GM12892 (cell line): ENCODE measurements at regions not wholly inside any gene's neighbourhood (a gene's known extent, or its start where the extent isn't known, plus 50 kb on each side); places are given as distances from the start of the nearest gene placed in this dataset.

Experiments
- POLR2A ChIP-seq: IDR thresholded peaks from 2 replicates; pipeline ENCODE4 v1.6.1; 2011; ENCODE audit warnings: low read depth, low read length, control low read depth
- POLR2AphosphoS5 ChIP-seq: IDR thresholded peaks from 2 replicates; pipeline ENCODE4 v1.6.1; 2011; ENCODE audit warnings: low read depth, low read length, control low read depth
- TAF1 ChIP-seq: IDR thresholded peaks from 2 replicates; pipeline ENCODE4 v1.6.1; 2011; ENCODE audit warnings: low read depth, mild to moderate bottlenecking, control low read depth, low read length, borderline replicate concordance

DNA sequence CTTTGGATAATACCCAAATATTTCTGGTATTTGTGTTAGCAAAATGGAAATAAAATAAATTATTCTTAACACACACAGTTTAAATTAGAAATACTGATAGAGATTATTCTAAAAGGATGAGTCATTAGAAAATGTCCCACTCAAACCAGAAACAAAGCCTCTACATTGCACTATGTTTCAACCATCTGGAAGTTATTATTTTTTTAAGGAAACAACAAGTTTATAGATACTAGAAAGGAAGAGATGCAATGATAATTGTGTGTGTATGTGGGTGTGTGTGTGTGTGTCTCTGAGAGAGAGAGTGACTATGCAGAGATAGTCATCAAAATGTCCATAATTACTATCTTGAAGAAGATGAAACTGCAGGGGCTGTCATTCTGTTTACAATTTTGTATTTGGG is 1340.5 kb downstream of the ROBO1 start:
- TF ChIP-seq POLR2AphosphoS5 (no peak), POLR2A (no peak), TAF1 (no peak)
